Endothelial cell of umbilical vein (primary cell): ENCODE measurements at regions not wholly inside any gene's neighbourhood (a gene's known extent, or its start where the extent isn't known, plus 50 kb on each side); places are given as distances from the start of the nearest gene placed in this dataset.

Experiments
- BruUV-seq: library from RNA; stranded (reverse); fragments of 400-500 nt; replicated peaks from 2 replicates; lab custom pipeline; 2021; lab: Mats Ljungman, UMichigan
- CTCF ChIA-PET: fragments of 300-600, 350-600 bp; sonication (Branson Sonifier 250); formaldehyde crosslinking; loops from one replicate; lab custom pipeline; 2021; ENCODE audit warnings: antibody characterized with exemption, inconsistent platforms; lab: Charles Lee
- POLR2A ChIA-PET: fragments of 300-600, 350-600 bp; sonication (Branson Sonifier 250); formaldehyde crosslinking; loops from one replicate; lab custom pipeline; 2021; ENCODE audit warnings: antibody characterized with exemption, inconsistent platforms; lab: Charles Lee
- DNase-seq: peaks from one replicate; pipeline ENCODE4 v3.0.0-alpha.2; 2011; ENCODE audit warnings: low read depth, low spot score
- FAIRE-seq: peaks from 2 replicates; lab custom pipeline; 2011; peaks lifted over from hg19 to GRCh38; lab: Jason Lieb, UNC
- H2AFZ ChIP-seq: 2 replicates; pipeline ENCODE4 v1.6.0; 2012; ENCODE audit warnings: low read depth, low read length, control low read depth, inconsistent platforms
- H3K27ac ChIP-seq: 2 replicates; pipeline ENCODE4 v1.5.1; 2011; ENCODE audit warnings: low read depth, mild to moderate bottlenecking, control low read depth, low read length, moderate library complexity; ENCODE audit not compliant: insufficient read depth
- H3K27me3 ChIP-seq, 2 experiments: 2 replicates each; pipeline versions ENCODE4 v1.6.0 to v1.6.1; 2011; ENCODE audit warnings: low read length in 2 of 2, mixed read lengths in 1 of 2; ENCODE audit not compliant: control insufficient read depth in 2 of 2, insufficient read depth in 2 of 2
- H3K36me3 ChIP-seq, 2 experiments: 2 replicates in 1 of 2; 3 replicates in 1 of 2; pipeline ENCODE4 v1.5.1; 2011; ENCODE audit warnings: low read length in 2 of 2, mild to moderate bottlenecking in 1 of 2, moderate library complexity in 1 of 2; ENCODE audit not compliant: control insufficient read depth in 2 of 2, insufficient read depth in 2 of 2; ENCODE audit errors: extremely low read depth in 1 of 2
- H3K4me1 ChIP-seq: 3 replicates; pipeline ENCODE4 v1.5.1; 2011; ENCODE audit warnings: mild to moderate bottlenecking, low read length; ENCODE audit not compliant: control insufficient read depth, insufficient read depth; ENCODE audit errors: extremely low read depth
- H3K4me2 ChIP-seq: 2 replicates; pipeline ENCODE4 v1.6.1; 2011; ENCODE audit warnings: low read length, control low read depth, mixed read lengths; ENCODE audit not compliant: insufficient read depth
- H3K4me3 ChIP-seq, 3 experiments: fragments of 200-600 bp in 1 of 3; sonication (generic), shearing (Covaris generic) in 1 of 3; replicated peaks in 1 of 3; 2 replicates each; pipeline ENCODE4 v1.5.1; 2011 to 2016; ENCODE audit warnings: control low read depth in 3 of 3, low read length in 3 of 3, mild to moderate bottlenecking in 2 of 3, inconsistent platforms in 1 of 3, low read depth in 1 of 3, moderate library complexity in 1 of 3; ENCODE audit not compliant: insufficient read depth in 1 of 3
- H3K79me2 ChIP-seq: 2 replicates; pipeline ENCODE4 v1.6.0; 2012; ENCODE audit warnings: low read length, inconsistent platforms; ENCODE audit not compliant: control insufficient read depth, insufficient read depth
- H3K9ac ChIP-seq: replicated peaks from 2 replicates; pipeline ENCODE3; 2011; ENCODE audit warnings: low read length, control low read depth; ENCODE audit not compliant: insufficient read depth; ENCODE audit errors: extremely low read depth
- H3K9me1 ChIP-seq: replicated peaks from 3 replicates; pipeline ENCODE4 v1.6.0; 2011; ENCODE audit warnings: mild to moderate bottlenecking, low read length; ENCODE audit not compliant: control insufficient read depth, insufficient read depth; ENCODE audit errors: extremely low read depth
- H3K9me3 ChIP-seq: replicated peaks from 2 replicates; pipeline ENCODE4 v1.5.1; 2012; ENCODE audit warnings: low read length, inconsistent platforms; ENCODE audit not compliant: control insufficient read depth, insufficient read depth
- H4K20me1 ChIP-seq: replicated peaks from 2 replicates; pipeline ENCODE3; 2011; ENCODE audit warnings: mild to moderate bottlenecking, low read length; ENCODE audit not compliant: control insufficient read depth, insufficient read depth; ENCODE audit errors: extremely low read depth
- EZH2 ChIP-seq: IDR thresholded peaks from 2 replicates; pipeline ENCODE4 v1.6.1; 2012; ENCODE audit warnings: borderline replicate concordance, low read depth, mild to moderate bottlenecking, moderate library complexity, low read length, inconsistent platforms; ENCODE audit not compliant: severe bottlenecking
- FOS ChIP-seq: IDR thresholded peaks from 2 replicates; pipeline ENCODE4 v1.6.1; 2011; ENCODE audit warnings: mild to moderate bottlenecking, low read length, moderate library complexity, borderline replicate concordance; ENCODE audit not compliant: insufficient read depth
- GATA2 ChIP-seq: IDR thresholded peaks from 2 replicates; pipeline ENCODE4 v1.7.0; 2011; ENCODE audit warnings: low read depth, mild to moderate bottlenecking, moderate library complexity, mixed read lengths, low read length; ENCODE audit not compliant: insufficient read length, insufficient read depth
- JUN ChIP-seq: IDR thresholded peaks from 2 replicates; pipeline ENCODE4 v1.6.1; 2011; ENCODE audit warnings: borderline replicate concordance, low read depth; ENCODE audit not compliant: insufficient read length, insufficient read depth
- MYC ChIP-seq: IDR thresholded peaks from one replicate; pipeline ENCODE4 v1.6.1; 2011; ENCODE audit warnings: mild to moderate bottlenecking, low read depth, low read length
- POLR2A ChIP-seq: IDR thresholded peaks from 2 replicates; pipeline ENCODE4 v1.6.1; 2012; ENCODE audit warnings: low read depth, mild to moderate bottlenecking, control low read depth, low read length
- POLR2AphosphoS5 ChIP-seq: IDR thresholded peaks from 2 replicates; pipeline ENCODE4 v1.6.1; 2012; ENCODE audit warnings: low read depth, mild to moderate bottlenecking, control low read depth, low read length, moderate library complexity; ENCODE audit not compliant: insufficient read depth
- dilution Hi-C: fragments of 300-500 bp; cut with MboI; formaldehyde crosslinking; loops from one replicate; pipeline ENCODE4 v1.15.0; 2019; ENCODE audit warnings: low sequenced_read_pairs; ENCODE audit not compliant: extremely low pct_ligation_motif_present
- intact Hi-C: fragments of 100-400 bp; cut with micrococcal nuclease; formaldehyde crosslinking; loops from one replicate; pipeline ENCODE4 v1.10.0; 2022
- TF ChIP-seq, protein P1 (sequence below): IDR thresholded peaks from 2 replicates; pipeline ENCODE4 v1.6.1; 2011; ENCODE audit not compliant: insufficient read depth, insufficient read length
- TF ChIP-seq, protein P2 (sequence below), 2 donors: IDR thresholded peaks; 1 replicate in 1 of 2; 2 replicates in 1 of 2; pipeline ENCODE4 v1.5.1; 2011; ENCODE audit warnings: low read length in 2 of 2, mild to moderate bottlenecking in 2 of 2, moderate library complexity in 2 of 2, control low read depth in 1 of 2, inconsistent platforms in 1 of 2, low read depth in 1 of 2; ENCODE audit not compliant: insufficient read depth in 1 of 2; ENCODE audit errors: extremely low read depth in 1 of 2

- Histone ChIP-seq H3K27ac (no peak overlapping the region), H3K36me3 (no peaks in the 10 kb centered on the region), H4K20me1 (no peaks in the 10 kb centered on the region), H3K79me2 (no peaks in the 10 kb centered on the region), H3K4me2 (no peak overlapping the region), H2AFZ (no peak overlapping the region), H3K9me3 (no peaks in the 10 kb centered on the region), H3K9ac (no peak overlapping the region), H3K27me3 (peaks cover 2 to 20% of the 10 kb centered on the region in 2 experiments), H3K4me1 (no peaks in the 10 kb centered on the region), H3K4me3 (no peak overlapping the region), H3K9me1 (no peaks in the 10 kb centered on the region)
- TF ChIP-seq POLR2A (no peak), GATA2 (no peak), JUN (no peak), EZH2 (no peak), POLR2AphosphoS5 (no peak), FOS (no peak), MYC (no peak)
- TF ChIP-seq, protein P1, sequence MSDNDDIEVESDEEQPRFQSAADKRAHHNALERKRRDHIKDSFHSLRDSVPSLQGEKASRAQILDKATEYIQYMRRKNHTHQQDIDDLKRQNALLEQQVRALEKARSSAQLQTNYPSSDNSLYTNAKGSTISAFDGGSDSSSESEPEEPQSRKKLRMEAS: no peak
- TF ChIP-seq, protein P2, sequence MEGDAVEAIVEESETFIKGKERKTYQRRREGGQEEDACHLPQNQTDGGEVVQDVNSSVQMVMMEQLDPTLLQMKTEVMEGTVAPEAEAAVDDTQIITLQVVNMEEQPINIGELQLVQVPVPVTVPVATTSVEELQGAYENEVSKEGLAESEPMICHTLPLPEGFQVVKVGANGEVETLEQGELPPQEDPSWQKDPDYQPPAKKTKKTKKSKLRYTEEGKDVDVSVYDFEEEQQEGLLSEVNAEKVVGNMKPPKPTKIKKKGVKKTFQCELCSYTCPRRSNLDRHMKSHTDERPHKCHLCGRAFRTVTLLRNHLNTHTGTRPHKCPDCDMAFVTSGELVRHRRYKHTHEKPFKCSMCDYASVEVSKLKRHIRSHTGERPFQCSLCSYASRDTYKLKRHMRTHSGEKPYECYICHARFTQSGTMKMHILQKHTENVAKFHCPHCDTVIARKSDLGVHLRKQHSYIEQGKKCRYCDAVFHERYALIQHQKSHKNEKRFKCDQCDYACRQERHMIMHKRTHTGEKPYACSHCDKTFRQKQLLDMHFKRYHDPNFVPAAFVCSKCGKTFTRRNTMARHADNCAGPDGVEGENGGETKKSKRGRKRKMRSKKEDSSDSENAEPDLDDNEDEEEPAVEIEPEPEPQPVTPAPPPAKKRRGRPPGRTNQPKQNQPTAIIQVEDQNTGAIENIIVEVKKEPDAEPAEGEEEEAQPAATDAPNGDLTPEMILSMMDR (IDR thresholded peaks at IDR 0.05; ENCODE audit: extremely low read depth in 1 of 2, insufficient read depth in 1 of 2, low read depth in 1 of 2, low read length in 2 of 2): no peak
- dilution Hi-C loops: no loop called here
- CTCF ChIA-PET: interaction anchor here (0.5 kb wide), 1 partner anchor 1050 kb away, joined by 3 read pairs; no protein-coding TSS in a partner anchor
- POLR2A ChIA-PET: no interaction called here
- DNase-seq (no peak), FAIRE-seq (no peak)
- intact Hi-C loops: loop anchor here (10.0 kb wide), 1 partner anchor 178 kb away; no protein-coding TSS in a partner anchor
- BruUV-seq: no TSS peak
These were observed 147.5 kb upstream of the TTC29 start for GRCh38 chr4:147093206-147093605.
